Activated naive CD8-positive, alpha-beta T cell (primary cell): ENCODE measurements at regions not wholly inside any gene's neighbourhood (a gene's known extent, or its start where the extent isn't known, plus 50 kb on each side); places are given as distances from the start of the nearest gene placed in this dataset.

Source experiments
- H3K27ac Mint-ChIP-seq: one replicate; pipeline ENCODE4 v1.8.0; 2021; ENCODE audit warnings: mixed read lengths
- H3K27me3 Mint-ChIP-seq: one replicate; pipeline ENCODE4 v1.8.0; 2021; ENCODE audit warnings: mixed read lengths
- H3K36me3 Mint-ChIP-seq: one replicate; pipeline ENCODE4 v1.8.0; 2021; ENCODE audit warnings: mixed read lengths
- H3K4me1 Mint-ChIP-seq: one replicate; pipeline ENCODE4 v1.8.0; 2021; ENCODE audit warnings: low read depth, mixed read lengths
- H3K4me3 Mint-ChIP-seq: one replicate; pipeline ENCODE4 v1.8.0; 2021; ENCODE audit warnings: mild to moderate bottlenecking, mixed read lengths
- H3K9me3 Mint-ChIP-seq: one replicate; pipeline ENCODE4 v1.8.0; 2021; ENCODE audit warnings: low read depth, mixed read lengths

- H3K36me3 Mint-ChIP-seq: no peaks in the 10 kb centered on the region
- H3K9me3 Mint-ChIP-seq: no peaks in the 10 kb centered on the region
- no peak overlapping the region for H3K27ac Mint-ChIP-seq
- H3K4me3 Mint-ChIP-seq: no peak overlapping the region
- peaks cover 5% of the 10 kb centered on the region for H3K27me3 Mint-ChIP-seq
- H3K4me1 Mint-ChIP-seq: peaks cover 1% of the 10 kb centered on the region
These were observed 119.2 kb upstream of the HNRNPA3 start for GRCh38 chr2:177093371-177093770.

- peaks cover 3% of the 10 kb centered on the region for H3K27me3 Mint-ChIP-seq
- H3K4me1 Mint-ChIP-seq: no peaks in the 10 kb centered on the region
- H3K4me3 Mint-ChIP-seq: no peak overlapping the region
- H3K9me3 Mint-ChIP-seq: no peaks in the 10 kb centered on the region
- no peaks in the 10 kb centered on the region for H3K36me3 Mint-ChIP-seq
- no peak overlapping the region for H3K27ac Mint-ChIP-seq
These were observed 114.5 kb upstream of the HNRNPA3 start for GRCh38 chr2:177098001-177098613.

- H3K27me3 Mint-ChIP-seq: peaks cover 5% of the 10 kb centered on the region
- no peaks in the 10 kb centered on the region for H3K4me1 Mint-ChIP-seq
These were observed 110.7 kb upstream of the HNRNPA3 start for GRCh38 chr2:177101930-177102329.

GRCh38 chr2:177106212-177106611 lies 106.4 kb upstream of the HNRNPA3 start:
- H3K9me3 Mint-ChIP-seq: no peaks in the 10 kb centered on the region
- no peaks in the 10 kb centered on the region for H3K4me1 Mint-ChIP-seq
- H3K27me3 Mint-ChIP-seq: peaks cover 9% of the 10 kb centered on the region
- no peak overlapping the region for H3K4me3 Mint-ChIP-seq
- H3K27ac Mint-ChIP-seq: no peak overlapping the region
- peaks cover 2% of the 10 kb centered on the region for H3K36me3 Mint-ChIP-seq

More at GRCh38 chr2:177101930-177102329, 110.7 kb upstream of the HNRNPA3 start:
- H3K27ac Mint-ChIP-seq: no peak overlapping the region
- no peak overlapping the region for H3K4me3 Mint-ChIP-seq
- H3K9me3 Mint-ChIP-seq: no peaks in the 10 kb centered on the region
- H3K36me3 Mint-ChIP-seq: peaks cover 2% of the 10 kb centered on the region

GRCh38 chr2:177108890-177109289 lies 103.7 kb upstream of the HNRNPA3 start:
- Mint-ChIP-seq H3K9me3 (no peaks in the 10 kb centered on the region), H3K36me3 (peaks cover 2% of the 10 kb centered on the region), H3K4me3 (no peak overlapping the region), H3K27ac (no peak overlapping the region), H3K4me1 (no peaks in the 10 kb centered on the region), H3K27me3 (peaks cover 13% of the 10 kb centered on the region)

GRCh38 chr2:177114712-177115111 lies 97.9 kb upstream of the HNRNPA3 start:
- no peak overlapping the region for H3K4me3 Mint-ChIP-seq
- H3K27me3 Mint-ChIP-seq: peaks cover 5% of the 10 kb centered on the region
- H3K4me1 Mint-ChIP-seq: no peaks in the 10 kb centered on the region
- no peak overlapping the region for H3K27ac Mint-ChIP-seq
- H3K36me3 Mint-ChIP-seq: no peaks in the 10 kb centered on the region
- H3K9me3 Mint-ChIP-seq: no peaks in the 10 kb centered on the region

GRCh38 chr2:177117755-177118154 lies 94.8 kb upstream of the HNRNPA3 start:
- H3K36me3 Mint-ChIP-seq: no peaks in the 10 kb centered on the region
- peaks cover 6% of the 10 kb centered on the region for H3K27me3 Mint-ChIP-seq
- no peaks in the 10 kb centered on the region for H3K4me1 Mint-ChIP-seq
- no peak overlapping the region for H3K4me3 Mint-ChIP-seq
- H3K27ac Mint-ChIP-seq: no peak overlapping the region
- no peaks in the 10 kb centered on the region for H3K9me3 Mint-ChIP-seq

- Mint-ChIP-seq H3K27ac (no peak overlapping the region), H3K36me3 (no peaks in the 10 kb centered on the region), H3K9me3 (no peaks in the 10 kb centered on the region), H3K27me3 (peaks cover 6% of the 10 kb centered on the region), H3K4me3 (no peak overlapping the region), H3K4me1 (no peaks in the 10 kb centered on the region)
These were observed 94.0 kb upstream of the HNRNPA3 start for GRCh38 chr2:177118636-177119035.

GRCh38 chr2:177119099-177119498 lies 93.5 kb upstream of the HNRNPA3 start:
- H3K4me1 Mint-ChIP-seq: no peaks in the 10 kb centered on the region
- no peak overlapping the region for H3K4me3 Mint-ChIP-seq
- no peak overlapping the region for H3K27ac Mint-ChIP-seq
- no peaks in the 10 kb centered on the region for H3K36me3 Mint-ChIP-seq
- H3K9me3 Mint-ChIP-seq: no peaks in the 10 kb centered on the region
- H3K27me3 Mint-ChIP-seq: peaks cover 6% of the 10 kb centered on the region

GRCh38 chr2:177123048-177123447 lies 89.5 kb upstream of the HNRNPA3 start:
- no peaks in the 10 kb centered on the region for H3K4me1 Mint-ChIP-seq
- peaks cover 3% of the 10 kb centered on the region for H3K9me3 Mint-ChIP-seq
- no peak overlapping the region for H3K27ac Mint-ChIP-seq
- H3K36me3 Mint-ChIP-seq: peaks cover 2% of the 10 kb centered on the region
- peaks cover 14% of the 10 kb centered on the region for H3K27me3 Mint-ChIP-seq
- H3K4me3 Mint-ChIP-seq: no peak overlapping the region

- Mint-ChIP-seq H3K27me3 (peaks cover 12% of the 10 kb centered on the region), H3K4me3 (no peak overlapping the region), H3K9me3 (peaks cover 3% of the 10 kb centered on the region), H3K36me3 (peaks cover 2% of the 10 kb centered on the region), H3K4me1 (no peaks in the 10 kb centered on the region), H3K27ac (no peak overlapping the region)
These were observed 88.2 kb upstream of the HNRNPA3 start for GRCh38 chr2:177124371-177124770.

- no peak overlapping the region for H3K4me3 Mint-ChIP-seq
- H3K9me3 Mint-ChIP-seq: peaks cover 3% of the 10 kb centered on the region
- peaks cover 8% of the 10 kb centered on the region for H3K27me3 Mint-ChIP-seq
- peaks cover 5% of the 10 kb centered on the region for H3K4me1 Mint-ChIP-seq
- H3K36me3 Mint-ChIP-seq: peaks cover 2% of the 10 kb centered on the region
- H3K27ac Mint-ChIP-seq: no peak overlapping the region
These were observed 84.8 kb upstream of the HNRNPA3 start for GRCh38 chr2:177127821-177128220.

- Mint-ChIP-seq H3K9me3 (peaks cover 3% of the 10 kb centered on the region), H3K27ac (no peak overlapping the region), H3K4me1 (peaks cover 5% of the 10 kb centered on the region), H3K4me3 (no peak overlapping the region), H3K27me3 (peaks cover 9% of the 10 kb centered on the region), H3K36me3 (peaks cover 6% of the 10 kb centered on the region)
These were observed 83.0 kb upstream of the HNRNPA3 start for GRCh38 chr2:177129610-177130009.

GRCh38 chr2:177131858-177132257 lies 80.7 kb upstream of the HNRNPA3 start:
- peaks cover 2% of the 10 kb centered on the region for H3K27me3 Mint-ChIP-seq
- peaks cover 6% of the 10 kb centered on the region for H3K36me3 Mint-ChIP-seq
- H3K9me3 Mint-ChIP-seq: peaks cover 3% of the 10 kb centered on the region
- H3K27ac Mint-ChIP-seq: no peak overlapping the region
- H3K4me3 Mint-ChIP-seq: no peak overlapping the region
- H3K4me1 Mint-ChIP-seq: peaks cover 5% of the 10 kb centered on the region

- Mint-ChIP-seq H3K9me3 (no peaks in the 10 kb centered on the region), H3K27me3 (peaks cover 15% of the 10 kb centered on the region), H3K27ac (no peak overlapping the region), H3K36me3 (peaks cover 1% of the 10 kb centered on the region), H3K4me3 (no peak overlapping the region), H3K4me1 (peaks cover 2% of the 10 kb centered on the region)
These were observed 73.8 kb upstream of the HNRNPA3 start for GRCh38 chr2:177138823-177139222.

GRCh38 chr2:177141866-177142265 lies 70.7 kb upstream of the HNRNPA3 start:
- H3K9me3 Mint-ChIP-seq: no peaks in the 10 kb centered on the region
- no peak overlapping the region for H3K4me3 Mint-ChIP-seq
- H3K27me3 Mint-ChIP-seq: peaks cover 23% of the 10 kb centered on the region
- no peaks in the 10 kb centered on the region for H3K36me3 Mint-ChIP-seq
- H3K27ac Mint-ChIP-seq: no peak overlapping the region
- H3K4me1 Mint-ChIP-seq: peaks cover 2% of the 10 kb centered on the region
